ENCODE measurements at regions not wholly inside any gene's neighbourhood (a gene's known extent, or its start where the extent isn't known, plus 50 kb on each side); places are given as distances from the start of the nearest gene placed in this dataset.

DNA sequence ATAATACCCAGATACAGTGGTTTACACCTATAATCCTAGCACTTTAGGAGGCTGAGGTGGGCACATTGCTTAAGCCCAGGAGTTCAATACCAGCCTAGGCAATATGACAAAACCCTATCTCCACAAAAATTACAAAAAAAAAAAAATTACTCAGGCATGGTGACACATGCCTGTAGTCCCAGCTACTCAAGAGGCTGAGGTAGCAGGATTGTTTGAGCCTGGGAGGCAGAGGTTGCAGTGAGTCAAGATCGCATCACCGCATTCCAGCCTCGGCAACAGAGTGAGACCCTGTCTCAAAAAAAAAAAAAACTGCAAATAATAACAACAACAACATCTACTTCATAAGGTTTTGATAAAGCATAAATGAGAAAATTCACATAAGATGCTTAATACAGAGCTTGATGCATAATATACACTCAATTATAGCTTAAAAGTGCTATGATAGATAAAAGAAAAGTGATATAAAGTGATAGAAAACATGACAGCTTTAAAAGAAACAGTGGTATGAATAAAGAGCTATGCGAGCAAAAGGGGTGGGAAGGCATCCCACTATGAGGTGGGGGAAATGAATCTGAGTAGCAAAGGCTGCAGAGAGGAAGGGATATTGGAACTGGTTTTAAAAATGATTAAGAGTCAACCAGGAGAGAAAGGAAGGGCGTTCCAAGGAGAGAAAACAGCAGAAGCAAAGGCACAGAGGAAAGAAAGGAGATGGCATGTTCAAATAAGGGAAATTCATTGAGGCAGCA, 197.6 kb downstream of the KIF18A start:
- H3K4me3 ChIP-seq (ENCODE audit: low read depth, low read length) = no peak overlapping the region
- in situ Hi-C loops (cut with HindIII; ENCODE audit: low sequenced_read_pairs) = no loop called here
- TF ChIP-seq, protein P1, sequence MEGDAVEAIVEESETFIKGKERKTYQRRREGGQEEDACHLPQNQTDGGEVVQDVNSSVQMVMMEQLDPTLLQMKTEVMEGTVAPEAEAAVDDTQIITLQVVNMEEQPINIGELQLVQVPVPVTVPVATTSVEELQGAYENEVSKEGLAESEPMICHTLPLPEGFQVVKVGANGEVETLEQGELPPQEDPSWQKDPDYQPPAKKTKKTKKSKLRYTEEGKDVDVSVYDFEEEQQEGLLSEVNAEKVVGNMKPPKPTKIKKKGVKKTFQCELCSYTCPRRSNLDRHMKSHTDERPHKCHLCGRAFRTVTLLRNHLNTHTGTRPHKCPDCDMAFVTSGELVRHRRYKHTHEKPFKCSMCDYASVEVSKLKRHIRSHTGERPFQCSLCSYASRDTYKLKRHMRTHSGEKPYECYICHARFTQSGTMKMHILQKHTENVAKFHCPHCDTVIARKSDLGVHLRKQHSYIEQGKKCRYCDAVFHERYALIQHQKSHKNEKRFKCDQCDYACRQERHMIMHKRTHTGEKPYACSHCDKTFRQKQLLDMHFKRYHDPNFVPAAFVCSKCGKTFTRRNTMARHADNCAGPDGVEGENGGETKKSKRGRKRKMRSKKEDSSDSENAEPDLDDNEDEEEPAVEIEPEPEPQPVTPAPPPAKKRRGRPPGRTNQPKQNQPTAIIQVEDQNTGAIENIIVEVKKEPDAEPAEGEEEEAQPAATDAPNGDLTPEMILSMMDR (IDR thresholded peaks at IDR 0.05; ENCODE audit: low read depth, low read length, missing control alignments) = no peak
- no peak for DNase-seq (ENCODE audit: low read depth)

DNA sequence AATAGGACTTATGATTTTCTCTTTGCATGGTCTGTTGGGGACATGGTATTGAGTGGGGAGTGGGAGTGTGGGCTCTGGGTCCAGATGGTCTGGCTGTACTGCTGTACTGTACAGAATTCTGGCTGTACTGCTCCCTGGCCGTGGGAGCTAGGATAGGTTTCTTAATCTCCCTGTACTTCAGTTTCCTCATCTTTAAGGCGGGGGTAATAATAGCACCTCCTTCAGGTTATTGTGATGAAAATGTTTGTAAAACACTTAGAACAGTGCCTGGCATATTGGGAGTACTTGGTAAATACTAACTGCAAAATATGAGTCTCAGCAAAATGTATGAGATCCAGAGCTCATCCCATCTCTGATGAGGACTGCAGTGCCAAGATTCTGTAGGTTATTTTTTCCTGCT, 198.6 kb downstream of the KIF18A start:
- TF ChIP-seq, protein P1 (IDR thresholded peaks at IDR 0.05; ENCODE audit: low read depth, low read length, missing control alignments) = no peak
- no peak overlapping the region for H3K4me3 ChIP-seq (ENCODE audit: low read depth, low read length)
- DNase-seq (ENCODE audit: low read depth) = no peak
- in situ Hi-C loops (cut with HindIII; ENCODE audit: low sequenced_read_pairs) = no loop called here

DNA sequence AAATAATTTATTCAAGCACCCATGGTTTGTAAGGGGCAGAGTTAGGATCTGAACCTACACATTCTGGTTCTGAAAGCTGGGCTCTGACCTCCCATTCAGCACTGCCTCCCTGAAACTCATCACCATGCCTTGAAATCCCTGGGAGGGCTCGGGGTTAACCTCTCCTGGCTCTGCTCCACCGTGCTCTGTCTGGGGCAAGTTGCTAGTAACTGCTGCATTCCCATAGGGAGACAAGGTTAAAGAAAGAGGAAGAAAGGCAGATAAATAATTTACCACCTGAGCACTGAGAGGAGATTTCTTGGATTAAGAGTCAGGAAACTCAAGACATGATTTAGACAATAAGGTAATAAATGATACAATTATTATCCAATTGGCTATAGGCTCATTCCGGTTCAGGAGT, 199.3 kb downstream of the KIF18A start:
- in situ Hi-C loops (cut with HindIII; ENCODE audit: low sequenced_read_pairs) = no loop called here
- TF ChIP-seq, protein P1 (IDR thresholded peaks at IDR 0.05; ENCODE audit: low read depth, low read length, missing control alignments) = no peak
- DNase-seq (ENCODE audit: low read depth) = no peak
- H3K4me3 ChIP-seq (ENCODE audit: low read depth, low read length) = no peak overlapping the region

DNA sequence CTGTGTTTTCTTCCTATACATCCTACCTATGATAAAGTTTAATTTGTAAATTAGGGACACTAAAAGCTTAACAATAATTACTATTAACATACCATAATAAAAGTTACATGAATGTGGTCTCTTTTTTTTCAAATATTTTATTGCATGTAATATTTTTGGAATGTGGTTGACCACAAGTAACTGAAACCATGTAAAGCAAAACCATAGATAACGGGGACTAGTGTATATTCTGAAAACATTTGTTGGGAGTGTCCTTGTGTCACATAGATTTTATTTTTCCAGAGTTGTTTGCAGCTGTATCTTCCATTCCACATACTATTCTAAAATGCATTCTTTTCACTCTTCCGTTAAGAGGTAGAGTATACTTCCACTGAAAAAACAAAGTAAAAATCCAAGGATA, 200.4 kb downstream of the KIF18A start:
- no peak for DNase-seq (ENCODE audit: low read depth)
- TF ChIP-seq, protein P1 (IDR thresholded peaks at IDR 0.05; ENCODE audit: low read depth, low read length, missing control alignments) = no peak
- no peak overlapping the region for H3K4me3 ChIP-seq (ENCODE audit: low read depth, low read length)
- in situ Hi-C loops (cut with HindIII; ENCODE audit: low sequenced_read_pairs) = no loop called here

DNA sequence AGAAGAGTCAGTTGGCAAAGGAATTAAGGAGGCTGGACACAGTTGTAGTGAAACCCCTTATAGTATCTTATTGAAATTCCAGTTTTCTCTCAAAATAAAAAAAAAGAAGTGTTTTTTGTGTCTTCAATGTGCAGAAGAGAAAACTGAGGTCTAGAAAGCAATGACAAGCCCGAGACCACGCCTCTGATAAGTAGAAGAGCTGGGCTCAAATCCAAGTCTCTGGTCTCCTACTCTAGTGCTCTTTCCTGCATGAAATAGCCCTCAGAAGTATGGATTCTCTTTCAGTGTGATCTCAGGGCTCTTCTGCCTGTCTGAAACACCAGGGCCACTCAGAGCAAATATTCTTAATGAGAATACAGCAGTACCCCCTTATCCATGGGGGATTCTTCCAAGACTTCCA, 200.9 kb downstream of the KIF18A start:
- H3K4me3 ChIP-seq (ENCODE audit: low read depth, low read length) = no peak overlapping the region
- no peak for DNase-seq (ENCODE audit: low read depth)
- in situ Hi-C loops (cut with HindIII; ENCODE audit: low sequenced_read_pairs) = no loop called here
- TF ChIP-seq, protein P1 (IDR thresholded peaks at IDR 0.05; ENCODE audit: low read depth, low read length, missing control alignments) = no peak

DNA sequence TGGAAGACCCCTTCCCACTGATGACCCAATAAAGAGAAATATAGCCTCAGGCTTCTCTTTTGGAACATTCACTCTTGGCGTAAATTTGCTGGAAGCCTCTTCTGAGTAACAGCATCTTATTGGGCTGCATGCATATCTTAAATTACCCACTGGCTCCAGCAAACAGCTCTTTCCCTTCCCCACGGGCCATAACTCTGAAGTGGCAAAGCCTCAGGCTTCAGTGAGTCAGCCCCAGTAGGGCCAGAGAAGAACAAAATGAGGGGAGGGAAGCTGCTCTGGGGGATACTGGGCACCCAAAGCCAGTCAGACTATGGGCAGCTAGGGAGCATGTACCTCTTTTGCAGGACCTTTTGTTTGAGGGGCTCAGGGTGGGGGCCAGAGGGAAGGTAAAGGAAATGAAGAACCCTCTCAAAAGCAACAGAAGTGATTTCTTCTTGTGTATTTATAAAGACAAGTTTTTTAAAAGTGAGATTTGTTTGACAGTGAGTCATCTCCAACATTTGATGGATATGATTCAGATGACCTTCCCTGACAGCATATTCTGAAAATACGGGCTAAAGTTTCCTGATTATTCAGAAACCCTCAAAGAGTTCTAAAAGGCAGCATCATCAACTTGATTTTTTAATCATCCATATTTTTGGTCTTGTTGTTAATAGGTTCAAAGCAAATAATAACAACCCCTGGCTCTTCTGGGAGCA, 203.4 kb downstream of the KIF18A start:
- in situ Hi-C loops (cut with HindIII; ENCODE audit: low sequenced_read_pairs) = no loop called here
- H3K4me3 ChIP-seq (ENCODE audit: low read depth, low read length) = no peak overlapping the region
- TF ChIP-seq, protein P1 (IDR thresholded peaks at IDR 0.05; ENCODE audit: low read depth, low read length, missing control alignments) = no peak
- DNase-seq (ENCODE audit: low read depth) = no peak
